ENCODE measurements at regions not wholly inside any gene's neighbourhood (a gene's known extent, or its start where the extent isn't known, plus 50 kb on each side); places are given as distances from the start of the nearest gene placed in this dataset.

DNA sequence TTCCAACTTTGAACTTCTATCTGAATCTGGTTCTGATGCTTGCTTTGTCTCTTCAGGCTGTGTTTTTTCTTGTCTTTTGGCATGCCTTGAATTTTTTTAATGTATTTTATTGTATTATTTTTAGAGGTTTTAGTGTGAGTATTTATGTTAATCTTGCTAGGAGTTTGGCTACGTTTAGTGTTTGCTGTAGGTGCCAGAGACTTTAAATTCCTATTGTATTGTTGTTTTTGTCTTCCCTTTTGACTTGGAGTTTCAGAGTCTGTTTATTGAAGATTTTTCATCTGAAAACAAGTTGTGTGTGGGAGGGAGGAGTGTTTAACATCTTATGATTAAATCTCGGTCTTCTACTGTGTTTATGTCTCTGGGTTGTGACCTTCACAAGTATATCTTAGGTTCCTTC lies 956.8 kb downstream of the TLE1 start:
- no peaks in the 10 kb centered on the region for H4K20me1 ChIP-seq (ENCODE audit: insufficient read depth, low read length, poor library complexity, severe bottlenecking)
- no peak overlapping the region for H3K4me2 ChIP-seq (ENCODE audit: low read depth, low read length, poor library complexity, severe bottlenecking)
- H3K36me3 ChIP-seq (ENCODE audit: insufficient read depth, low read length), result no peaks in the 10 kb centered on the region
- no peak overlapping the region for H3K9ac ChIP-seq (ENCODE audit: low read depth, low read length, poor library complexity, severe bottlenecking)
- no peaks in the 10 kb centered on the region for H3K79me2 ChIP-seq (ENCODE audit: insufficient read depth, low read length)
- H2AFZ ChIP-seq (ENCODE audit: low read length), result no peak overlapping the region
- H3K9me2 ChIP-seq (replicated peaks; ENCODE audit: low read depth, low read length), result no peaks in the 10 kb centered on the region
- TF ChIP-seq, protein P1, sequence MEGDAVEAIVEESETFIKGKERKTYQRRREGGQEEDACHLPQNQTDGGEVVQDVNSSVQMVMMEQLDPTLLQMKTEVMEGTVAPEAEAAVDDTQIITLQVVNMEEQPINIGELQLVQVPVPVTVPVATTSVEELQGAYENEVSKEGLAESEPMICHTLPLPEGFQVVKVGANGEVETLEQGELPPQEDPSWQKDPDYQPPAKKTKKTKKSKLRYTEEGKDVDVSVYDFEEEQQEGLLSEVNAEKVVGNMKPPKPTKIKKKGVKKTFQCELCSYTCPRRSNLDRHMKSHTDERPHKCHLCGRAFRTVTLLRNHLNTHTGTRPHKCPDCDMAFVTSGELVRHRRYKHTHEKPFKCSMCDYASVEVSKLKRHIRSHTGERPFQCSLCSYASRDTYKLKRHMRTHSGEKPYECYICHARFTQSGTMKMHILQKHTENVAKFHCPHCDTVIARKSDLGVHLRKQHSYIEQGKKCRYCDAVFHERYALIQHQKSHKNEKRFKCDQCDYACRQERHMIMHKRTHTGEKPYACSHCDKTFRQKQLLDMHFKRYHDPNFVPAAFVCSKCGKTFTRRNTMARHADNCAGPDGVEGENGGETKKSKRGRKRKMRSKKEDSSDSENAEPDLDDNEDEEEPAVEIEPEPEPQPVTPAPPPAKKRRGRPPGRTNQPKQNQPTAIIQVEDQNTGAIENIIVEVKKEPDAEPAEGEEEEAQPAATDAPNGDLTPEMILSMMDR (conservative IDR thresholded peaks at IDR 0.05; ENCODE audit: low read length), result no peak
- no peaks in the 10 kb centered on the region for H3K4me1 ChIP-seq (ENCODE audit: insufficient read depth, low read length, poor library complexity, severe bottlenecking)
- H3K4me3 ChIP-seq (ENCODE audit: low read length, poor library complexity, severe bottlenecking), result no peak overlapping the region
- no peaks in the 10 kb centered on the region for H3K27me3 ChIP-seq (ENCODE audit: insufficient read depth, low read length, poor library complexity, severe bottlenecking)
- H3K9me3 ChIP-seq (ENCODE audit: insufficient read depth, low read depth, low read length), result no peaks in the 10 kb centered on the region; the same call in 1 of the 2 replicates
- no peaks in the 10 kb centered on the region for H3F3A ChIP-seq (ENCODE audit: low read depth)

DNA sequence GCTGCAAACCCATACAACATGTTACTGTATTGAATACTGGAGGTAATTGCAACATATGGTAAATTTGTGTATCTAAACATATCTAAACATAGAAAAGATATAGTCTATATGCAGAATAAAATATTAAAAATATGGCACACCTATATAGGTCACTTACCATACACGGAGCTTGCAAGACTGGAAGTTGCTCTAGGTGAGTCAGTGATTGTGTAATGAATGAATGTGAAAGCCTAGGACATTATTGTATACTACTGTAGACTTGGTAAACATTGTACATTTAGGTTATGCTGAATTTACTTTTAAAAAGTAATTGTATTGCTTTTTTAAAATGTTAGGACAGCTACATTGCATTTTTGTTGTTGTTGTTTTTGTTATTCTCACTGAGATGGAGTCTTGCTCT lies 968.8 kb downstream of the TLE1 start:
- no peaks in the 10 kb centered on the region for H3K4me1 ChIP-seq (ENCODE audit: insufficient read depth, low read length, poor library complexity, severe bottlenecking)
- H3K4me2 ChIP-seq (ENCODE audit: low read depth, low read length, poor library complexity, severe bottlenecking), result no peak overlapping the region
- H3F3A ChIP-seq (ENCODE audit: low read depth), result no peaks in the 10 kb centered on the region
- no peaks in the 10 kb centered on the region for H3K79me2 ChIP-seq (ENCODE audit: insufficient read depth, low read length)
- no peaks in the 10 kb centered on the region for H3K27me3 ChIP-seq (ENCODE audit: insufficient read depth, low read length, poor library complexity, severe bottlenecking)
- no peak overlapping the region for H3K9ac ChIP-seq (ENCODE audit: low read depth, low read length, poor library complexity, severe bottlenecking)
- TF ChIP-seq, protein P1 (conservative IDR thresholded peaks at IDR 0.05; ENCODE audit: low read length), result no peak
- TF ChIP-seq EZH2phosphoT487 (IDR thresholded peaks at IDR 0.05; ENCODE audit: borderline replicate concordance), result no peak
- no peak overlapping the region for H3K4me3 ChIP-seq (ENCODE audit: low read length, poor library complexity, severe bottlenecking)
- no peaks in the 10 kb centered on the region for H4K20me1 ChIP-seq (ENCODE audit: insufficient read depth, low read length, poor library complexity, severe bottlenecking)
- H3K9me3 ChIP-seq (ENCODE audit: insufficient read depth, low read depth, low read length), result peaks cover 9% of the 10 kb centered on the region; the same call in 1 of the 2 replicates
- no peaks in the 10 kb centered on the region for H3K9me2 ChIP-seq (replicated peaks; ENCODE audit: low read depth, low read length)
- H3K36me3 ChIP-seq (ENCODE audit: insufficient read depth, low read length), result no peaks in the 10 kb centered on the region
- H2AFZ ChIP-seq (ENCODE audit: low read length), result no peak overlapping the region

DNA sequence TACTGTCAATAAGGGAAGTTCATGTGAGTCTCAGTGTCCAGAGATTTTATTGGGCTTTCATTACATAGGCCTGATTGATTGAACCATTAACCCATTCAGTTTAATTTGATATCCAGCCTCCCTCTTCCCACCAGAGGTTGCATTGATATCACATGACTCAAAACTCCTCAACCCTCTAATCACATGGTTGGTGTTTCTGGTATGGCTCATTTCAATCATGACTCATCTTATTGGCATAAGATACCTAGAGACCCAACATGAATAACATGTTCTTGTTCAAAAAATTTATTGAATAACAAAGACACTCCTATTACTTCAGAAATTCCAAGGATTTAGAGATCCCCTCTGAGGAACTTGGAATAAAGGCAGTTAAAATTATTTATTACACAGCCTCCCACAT lies 982.2 kb downstream of the TLE1 start:
- Histone ChIP-seq H3K4me1 (ENCODE audit: insufficient read depth, low read length, poor library complexity, severe bottlenecking) (no peaks in the 10 kb centered on the region), H3K4me3 (ENCODE audit: low read length, poor library complexity, severe bottlenecking) (no peak overlapping the region), H3K79me2 (ENCODE audit: insufficient read depth, low read length) (no peaks in the 10 kb centered on the region), H3K4me2 (ENCODE audit: low read depth, low read length, poor library complexity, severe bottlenecking) (no peak overlapping the region), H3F3A (ENCODE audit: low read depth) (no peaks in the 10 kb centered on the region), H3K9ac (ENCODE audit: low read depth, low read length, poor library complexity, severe bottlenecking) (no peak overlapping the region), H3K9me2 (replicated peaks; ENCODE audit: low read depth, low read length) (no peaks in the 10 kb centered on the region), H3K27me3 (ENCODE audit: insufficient read depth, low read length, poor library complexity, severe bottlenecking) (no peaks in the 10 kb centered on the region), H4K20me1 (ENCODE audit: insufficient read depth, low read length, poor library complexity, severe bottlenecking) (no peaks in the 10 kb centered on the region), H3K9me3 (ENCODE audit: insufficient read depth, low read depth, low read length) (peaks cover 17% of the 10 kb centered on the region), H2AFZ (ENCODE audit: low read length) (no peak overlapping the region), H3K36me3 (ENCODE audit: insufficient read depth, low read length) (no peaks in the 10 kb centered on the region)
- TF ChIP-seq EZH2phosphoT487 (IDR thresholded peaks at IDR 0.05; ENCODE audit: borderline replicate concordance), result no peak
- TF ChIP-seq, protein P1 (conservative IDR thresholded peaks at IDR 0.05; ENCODE audit: low read length), result no peak

Measured in Loucy (cell line).